ENCODE measurements at regions not wholly inside any gene's neighbourhood (a gene's known extent, or its start where the extent isn't known, plus 50 kb on each side); places are given as distances from the start of the nearest gene placed in this dataset.

GRCh38 chr14:51789596-51789995, 70.8 kb upstream of the GNG2 start:
- Histone ChIP-seq H3K4me1 (ENCODE audit: control insufficient read depth, insufficient read depth, low read length, poor library complexity, severe bottlenecking) (no peaks in the 10 kb centered on the region), H3K27ac (ENCODE audit: insufficient read depth, low read length, poor library complexity, severe bottlenecking) (no peak overlapping the region), H3K36me3 (ENCODE audit: control insufficient read depth, insufficient read depth, low read length) (no peaks in the 10 kb centered on the region), H3K9me3 (ENCODE audit: control insufficient read depth in 2 of 2, low read length in 2 of 2) (peaks cover 11 to 23% of the 10 kb centered on the region in 2 experiments), H3K27me3 (ENCODE audit: control insufficient read depth, insufficient read depth, low read length) (peaks cover 23% of the 10 kb centered on the region), H3K4me3 (ENCODE audit: low read depth, low read length) (no peak overlapping the region)
- Mint-ChIP-seq H3K4me1 (peaks cover 0 to 8% (median 2%) of the 10 kb centered on the region in 4 donors), H3K4me3 (no peak overlapping the region), H3K27ac (no peak overlapping the region), H3K27me3 (peaks cover 51% of the 10 kb centered on the region), H3K9me3 (peaks cover 4 to 26% (median 6%) of the 10 kb centered on the region in 7 donors), H3K36me3 (no peaks in the 10 kb centered on the region)
- no peak for ATAC-seq (ENCODE audit: low read depth in 2 of 2)
- no peak for DNase-seq

GRCh38 chr14:51792809-51793208, 67.6 kb upstream of the GNG2 start:
- Mint-ChIP-seq H3K4me1 (peaks cover 0 to 4% (median 0%) of the 10 kb centered on the region in 4 donors), H3K9me3 (peaks cover 0 to 4% (median 2%) of the 10 kb centered on the region in 7 donors), H3K27me3 (peaks cover 27% of the 10 kb centered on the region), H3K4me3 (no peak overlapping the region), H3K27ac (no peak overlapping the region), H3K36me3 (no peaks in the 10 kb centered on the region)
- H3K9me3 ChIP-seq (ENCODE audit: control insufficient read depth in 2 of 2, low read length in 2 of 2), result no peaks in the 10 kb centered on the region
- DNase-seq, result no peak
- no peak overlapping the region for H3K27ac ChIP-seq (ENCODE audit: insufficient read depth, low read length, poor library complexity, severe bottlenecking)
- H3K36me3 ChIP-seq (ENCODE audit: control insufficient read depth, insufficient read depth, low read length), result no peaks in the 10 kb centered on the region
- H3K4me1 ChIP-seq (ENCODE audit: control insufficient read depth, insufficient read depth, low read length, poor library complexity, severe bottlenecking), result no peaks in the 10 kb centered on the region
- no peak overlapping the region for H3K4me3 ChIP-seq (ENCODE audit: low read depth, low read length)
- no peak for ATAC-seq (ENCODE audit: low read depth in 2 of 2)
- H3K27me3 ChIP-seq (ENCODE audit: control insufficient read depth, insufficient read depth, low read length), result peaks cover 5% of the 10 kb centered on the region

GRCh38 chr14:51805541-51805940, 54.9 kb upstream of the GNG2 start:
- Mint-ChIP-seq H3K4me3 (no peak overlapping the region), H3K27me3 (peaks cover 22% of the 10 kb centered on the region), H3K9me3 (peaks cover 0 to 13% (median 4%) of the 10 kb centered on the region in 7 donors), H3K36me3 (peaks cover 4% of the 10 kb centered on the region), H3K4me1 (no peaks in the 10 kb centered on the region), H3K27ac (peak overlapping the region in 1 of 3 donors; percentile 21)
- Histone ChIP-seq H3K4me3 (ENCODE audit: low read depth, low read length) (no peak overlapping the region), H3K27me3 (ENCODE audit: control insufficient read depth, insufficient read depth, low read length) (peaks cover 3% of the 10 kb centered on the region), H3K36me3 (ENCODE audit: control insufficient read depth, insufficient read depth, low read length) (no peaks in the 10 kb centered on the region), H3K27ac (ENCODE audit: insufficient read depth, low read length, poor library complexity, severe bottlenecking) (no peak overlapping the region), H3K4me1 (ENCODE audit: control insufficient read depth, insufficient read depth, low read length, poor library complexity, severe bottlenecking) (no peaks in the 10 kb centered on the region), H3K9me3 (ENCODE audit: control insufficient read depth in 2 of 2, low read length in 2 of 2) (no peaks in the 10 kb centered on the region)
- no peak for ATAC-seq (ENCODE audit: low read depth in 2 of 2)
- no peak for DNase-seq

GRCh38 chr14:51806026-51807023, 54.1 kb upstream of the GNG2 start:
- H3K4me1 Mint-ChIP-seq, result no peaks in the 10 kb centered on the region
- H3K4me1 ChIP-seq (ENCODE audit: control insufficient read depth, insufficient read depth, low read length, poor library complexity, severe bottlenecking), result no peaks in the 10 kb centered on the region
- no peaks in the 10 kb centered on the region for H3K36me3 ChIP-seq (ENCODE audit: control insufficient read depth, insufficient read depth, low read length)
- no peaks in the 10 kb centered on the region for H3K9me3 ChIP-seq (ENCODE audit: control insufficient read depth in 2 of 2, low read length in 2 of 2)
- H3K9me3 Mint-ChIP-seq, result peaks cover 0 to 9% (median 4%) of the 10 kb centered on the region in 7 donors
- H3K27me3 Mint-ChIP-seq, result peaks cover 15% of the 10 kb centered on the region
- ATAC-seq (ENCODE audit: low read depth in 2 of 2) (no peak), DNase-seq (no peak)
- H3K4me3 ChIP-seq (ENCODE audit: low read depth, low read length), result no peak overlapping the region
- H3K27me3 ChIP-seq (ENCODE audit: control insufficient read depth, insufficient read depth, low read length), result peaks cover 3% of the 10 kb centered on the region
- no peak overlapping the region for H3K27ac ChIP-seq (ENCODE audit: insufficient read depth, low read length, poor library complexity, severe bottlenecking)
- H3K36me3 Mint-ChIP-seq, result peaks cover 4% of the 10 kb centered on the region
- no peak overlapping the region for H3K4me3 Mint-ChIP-seq
- H3K27ac Mint-ChIP-seq, result peak overlapping the region in 2 of 3 donors; percentile 20 to 21

GRCh38 chr14:51807356-51807755, 53.1 kb upstream of the GNG2 start:
- peaks cover 0 to 7% (median 4%) of the 10 kb centered on the region in 7 donors for H3K9me3 Mint-ChIP-seq
- ATAC-seq (ENCODE audit: low read depth in 2 of 2) (no peak), DNase-seq (no peak)
- Histone ChIP-seq H3K27ac (ENCODE audit: insufficient read depth, low read length, poor library complexity, severe bottlenecking) (no peak overlapping the region), H3K4me1 (ENCODE audit: control insufficient read depth, insufficient read depth, low read length, poor library complexity, severe bottlenecking) (no peaks in the 10 kb centered on the region), H3K27me3 (ENCODE audit: control insufficient read depth, insufficient read depth, low read length) (peaks cover 3% of the 10 kb centered on the region), H3K4me3 (ENCODE audit: low read depth, low read length) (no peak overlapping the region), H3K36me3 (ENCODE audit: control insufficient read depth, insufficient read depth, low read length) (no peaks in the 10 kb centered on the region), H3K9me3 (ENCODE audit: control insufficient read depth in 2 of 2, low read length in 2 of 2) (no peaks in the 10 kb centered on the region)
- H3K36me3 Mint-ChIP-seq, result peaks cover 4% of the 10 kb centered on the region
- H3K4me3 Mint-ChIP-seq, result no peak overlapping the region
- H3K27ac Mint-ChIP-seq, result peak overlapping the region in 1 of 3 donors; percentile 43
- peaks cover 17% of the 10 kb centered on the region for H3K27me3 Mint-ChIP-seq
- H3K4me1 Mint-ChIP-seq, result no peaks in the 10 kb centered on the region
